Osteoblast (primary cell): ENCODE measurements at regions not wholly inside any gene's neighbourhood (a gene's known extent, or its start where the extent isn't known, plus 50 kb on each side); places are given as distances from the start of the nearest gene placed in this dataset.
A peak's percentile ranks its signal among the peaks of the same experiment; 100 is the strongest.

Experiments used
- DNase-seq: peaks from one replicate; pipeline ENCODE4 v3.0.0; 2011; ENCODE audit warnings: low spot score, mixed read lengths; ENCODE audit not compliant: insufficient read length; ENCODE audit errors: missing footprints
- H2AFZ ChIP-seq: 2 replicates; pipeline ENCODE4 v1.6.0; 2011; ENCODE audit warnings: mild to moderate bottlenecking, low read length
- H3K27ac ChIP-seq: 2 replicates; pipeline ENCODE4 v1.5.1; 2011; ENCODE audit warnings: mild to moderate bottlenecking, low read depth, low read length, moderate library complexity
- H3K27me3 ChIP-seq: 2 replicates; pipeline ENCODE4 v1.6.0; 2012; ENCODE audit warnings: mild to moderate bottlenecking, control low read depth, inconsistent platforms, low read length, moderate library complexity; ENCODE audit not compliant: insufficient read depth
- H3K36me3 ChIP-seq: 2 replicates; pipeline ENCODE4 v1.5.1; 2011; ENCODE audit warnings: mild to moderate bottlenecking, low read length, control low read depth, moderate library complexity; ENCODE audit not compliant: insufficient read depth
- H3K4me1 ChIP-seq: 2 replicates; pipeline ENCODE4 v1.5.1; 2011; ENCODE audit warnings: mild to moderate bottlenecking, low read length, control low read depth, moderate library complexity; ENCODE audit not compliant: insufficient read depth
- H3K4me2 ChIP-seq: 2 replicates; pipeline ENCODE4 v1.6.0; 2011; ENCODE audit warnings: mild to moderate bottlenecking, low read length; ENCODE audit not compliant: insufficient read depth
- H3K4me3 ChIP-seq: fragments of 200-600 bp; sonication (generic); 3 replicates; pipeline ENCODE4 v1.5.1; 2012; ENCODE audit warnings: mild to moderate bottlenecking, low read length, inconsistent platforms; ENCODE audit not compliant: insufficient read depth
- H3K79me2 ChIP-seq: 2 replicates; pipeline ENCODE4 v1.6.0; 2012; ENCODE audit warnings: mild to moderate bottlenecking, low read length, control low read depth, inconsistent platforms; ENCODE audit not compliant: insufficient read depth
- H3K9me3 ChIP-seq: 2 replicates; pipeline ENCODE4 v1.5.1; 2011; ENCODE audit warnings: low read depth, low read length, control low read depth
- H4K20me1 ChIP-seq: 2 replicates; pipeline ENCODE4 v1.6.0; 2012; ENCODE audit warnings: mild to moderate bottlenecking, low read length, control low read depth; ENCODE audit not compliant: insufficient read depth
- TF ChIP-seq, protein P1 (sequence below): IDR thresholded peaks from 2 replicates; pipeline ENCODE4 v1.5.1; 2011; ENCODE audit warnings: mild to moderate bottlenecking, low read depth, low read length, moderate library complexity; ENCODE audit errors: extremely low read depth

DNA sequence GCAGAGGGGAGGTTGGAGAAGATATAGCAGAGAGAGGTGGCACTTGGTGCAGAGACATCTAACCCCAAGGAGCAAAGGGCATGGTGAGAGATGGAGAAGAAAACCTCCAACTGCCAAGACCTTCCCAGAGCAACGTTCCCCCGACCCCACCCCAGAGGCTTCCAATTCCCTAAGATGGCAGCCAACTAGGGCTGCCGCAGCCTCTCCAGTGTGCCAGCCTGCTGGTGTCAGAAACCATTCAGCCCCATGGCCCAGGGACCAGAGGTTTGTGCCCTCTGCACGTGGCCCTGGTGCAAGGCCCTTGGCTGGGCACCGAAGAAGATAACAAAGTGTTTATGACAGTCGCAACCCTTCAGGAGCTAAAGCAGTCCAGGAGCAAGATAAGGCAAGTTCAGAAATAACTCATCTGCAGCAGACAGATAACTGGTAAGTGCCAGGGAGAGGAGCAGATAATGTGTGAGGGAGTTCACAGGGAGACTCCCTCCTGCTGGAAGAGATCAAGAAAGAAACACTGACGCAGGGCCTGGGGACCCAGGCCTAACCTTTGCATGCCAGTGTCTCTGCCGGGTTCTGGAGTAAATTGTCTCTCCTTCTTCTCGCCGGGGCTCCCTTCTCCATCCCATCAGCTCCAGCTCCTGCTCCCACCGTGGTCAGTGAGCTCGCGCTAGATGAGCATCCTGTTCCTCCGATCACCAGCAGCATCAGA is 66.1 kb upstream of the ID2 start:
- Histone ChIP-seq H3K36me3 (no peaks in the 10 kb centered on the region), H4K20me1 (no peaks in the 10 kb centered on the region), H3K4me2 (no peak overlapping the region), H3K27me3 (peaks cover 28% of the 10 kb centered on the region), H3K4me1 (no peaks in the 10 kb centered on the region), H3K4me3 (no peak overlapping the region), H3K79me2 (no peaks in the 10 kb centered on the region), H2AFZ (no peak overlapping the region), H3K9me3 (no peaks in the 10 kb centered on the region), H3K27ac (no peak overlapping the region)
- TF ChIP-seq, protein P1, sequence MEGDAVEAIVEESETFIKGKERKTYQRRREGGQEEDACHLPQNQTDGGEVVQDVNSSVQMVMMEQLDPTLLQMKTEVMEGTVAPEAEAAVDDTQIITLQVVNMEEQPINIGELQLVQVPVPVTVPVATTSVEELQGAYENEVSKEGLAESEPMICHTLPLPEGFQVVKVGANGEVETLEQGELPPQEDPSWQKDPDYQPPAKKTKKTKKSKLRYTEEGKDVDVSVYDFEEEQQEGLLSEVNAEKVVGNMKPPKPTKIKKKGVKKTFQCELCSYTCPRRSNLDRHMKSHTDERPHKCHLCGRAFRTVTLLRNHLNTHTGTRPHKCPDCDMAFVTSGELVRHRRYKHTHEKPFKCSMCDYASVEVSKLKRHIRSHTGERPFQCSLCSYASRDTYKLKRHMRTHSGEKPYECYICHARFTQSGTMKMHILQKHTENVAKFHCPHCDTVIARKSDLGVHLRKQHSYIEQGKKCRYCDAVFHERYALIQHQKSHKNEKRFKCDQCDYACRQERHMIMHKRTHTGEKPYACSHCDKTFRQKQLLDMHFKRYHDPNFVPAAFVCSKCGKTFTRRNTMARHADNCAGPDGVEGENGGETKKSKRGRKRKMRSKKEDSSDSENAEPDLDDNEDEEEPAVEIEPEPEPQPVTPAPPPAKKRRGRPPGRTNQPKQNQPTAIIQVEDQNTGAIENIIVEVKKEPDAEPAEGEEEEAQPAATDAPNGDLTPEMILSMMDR = no peak
- DNase-seq = peak; percentile 31

DNA sequence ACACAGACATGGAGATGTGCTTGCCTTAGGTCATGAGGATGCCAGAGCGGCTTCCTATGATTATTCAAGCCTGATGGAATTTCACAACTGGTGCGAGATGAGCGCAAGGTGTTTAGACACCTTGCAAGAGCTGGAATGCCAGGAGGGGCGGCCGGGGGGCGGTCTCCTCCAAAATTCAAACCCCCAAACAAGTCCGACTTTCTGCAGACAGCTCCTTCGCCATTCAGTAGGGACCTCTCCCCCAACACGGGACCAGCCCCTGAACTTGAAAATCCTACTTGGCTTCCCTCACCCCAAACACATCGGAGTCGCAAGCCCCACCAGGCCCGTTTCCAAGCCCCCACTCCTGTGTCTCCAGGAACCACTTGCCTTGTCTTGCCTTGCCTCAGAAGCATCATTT is 64.8 kb upstream of the ID2 start:
- Histone ChIP-seq H3K27me3 (peaks cover 28% of the 10 kb centered on the region), H3K9me3 (no peaks in the 10 kb centered on the region), H3K27ac (no peak overlapping the region), H2AFZ (no peak overlapping the region), H3K4me3 (no peak overlapping the region), H3K4me2 (no peak overlapping the region), H3K79me2 (no peaks in the 10 kb centered on the region), H4K20me1 (no peaks in the 10 kb centered on the region), H3K36me3 (no peaks in the 10 kb centered on the region), H3K4me1 (no peaks in the 10 kb centered on the region)
- TF ChIP-seq, protein P1 = no peak
- no peak for DNase-seq

DNA sequence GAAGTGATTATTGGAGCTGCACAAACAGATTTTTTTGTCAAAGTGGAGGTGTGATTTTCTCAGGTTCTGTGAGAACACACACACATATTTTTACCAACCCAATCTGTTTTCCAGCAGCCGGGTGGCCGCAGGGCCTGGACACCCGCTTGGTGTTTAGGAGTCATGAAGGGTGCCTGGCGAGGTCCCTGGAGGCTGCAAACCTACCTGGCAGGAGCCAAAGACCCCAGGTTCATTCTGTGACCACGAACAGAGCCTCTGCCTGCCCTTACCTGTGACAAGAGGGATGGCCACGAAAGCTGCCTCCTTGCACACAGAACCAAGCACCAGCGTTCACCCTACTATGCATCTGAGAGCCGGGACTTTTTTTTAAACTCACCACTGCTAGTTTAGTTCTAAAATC is 64.3 kb upstream of the ID2 start:
- H3K36me3 ChIP-seq = no peaks in the 10 kb centered on the region
- no peaks in the 10 kb centered on the region for H3K4me1 ChIP-seq
- no peak overlapping the region for H3K4me2 ChIP-seq
- H3K27ac ChIP-seq = no peak overlapping the region
- TF ChIP-seq, protein P1 = no peak
- H3K79me2 ChIP-seq = no peaks in the 10 kb centered on the region
- no peak overlapping the region for H3K4me3 ChIP-seq
- H2AFZ ChIP-seq = no peak overlapping the region
- no peaks in the 10 kb centered on the region for H4K20me1 ChIP-seq
- peaks cover 28% of the 10 kb centered on the region for H3K27me3 ChIP-seq
- DNase-seq = peak; percentile 34
- H3K9me3 ChIP-seq = no peaks in the 10 kb centered on the region

DNA sequence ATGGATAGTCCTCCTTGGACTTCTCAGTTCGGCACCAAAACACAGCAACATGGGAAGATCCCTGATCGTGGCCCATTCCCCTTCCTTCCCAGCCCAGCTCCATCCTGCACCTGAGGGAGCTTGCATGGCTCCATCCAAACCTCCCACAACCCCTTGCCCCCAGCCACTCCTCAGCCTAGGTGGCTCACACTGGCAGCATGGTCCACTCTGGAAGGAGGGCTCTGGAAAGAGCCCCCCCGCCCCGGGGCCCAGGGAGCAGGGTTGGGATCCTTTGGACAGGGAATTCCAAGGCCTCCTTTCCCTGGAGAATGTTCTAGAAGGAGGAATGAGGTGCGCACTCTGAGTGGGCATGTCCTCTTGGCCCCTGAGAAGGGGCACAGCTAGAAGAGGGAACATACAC is 62.8 kb upstream of the ID2 start:
- H3K9me3 ChIP-seq = no peaks in the 10 kb centered on the region
- H2AFZ ChIP-seq = no peak overlapping the region
- peak; percentile 29 for DNase-seq
- TF ChIP-seq, protein P1 = no peak
- H3K79me2 ChIP-seq = no peaks in the 10 kb centered on the region
- H4K20me1 ChIP-seq = no peaks in the 10 kb centered on the region
- H3K4me2 ChIP-seq = no peak overlapping the region
- no peaks in the 10 kb centered on the region for H3K36me3 ChIP-seq
- H3K4me1 ChIP-seq = no peaks in the 10 kb centered on the region
- no peak overlapping the region for H3K4me3 ChIP-seq
- H3K27ac ChIP-seq = no peak overlapping the region
- H3K27me3 ChIP-seq = peaks cover 25% of the 10 kb centered on the region
